Activated CD4-positive, alpha-beta T cell treated with anti-CD3 and anti-CD28 coated beads, Interleukin-2, Interleukin-6, amounts not matched to agents 100 ng/mL and 50 ng/mL, durations not matched to agents 16 hours and 8 hours (primary cell): ENCODE measurements at regions not wholly inside any gene's neighbourhood (a gene's known extent, or its start where the extent isn't known, plus 50 kb on each side); places are given as distances from the start of the nearest gene placed in this dataset.
A peak's percentile ranks its signal among the peaks of the same experiment; 100 is the strongest.

ENCODE experiments used
- DNase-seq: peaks from one replicate; pipeline ENCODE4 v3.0.0-alpha.2; 2020

DNA sequence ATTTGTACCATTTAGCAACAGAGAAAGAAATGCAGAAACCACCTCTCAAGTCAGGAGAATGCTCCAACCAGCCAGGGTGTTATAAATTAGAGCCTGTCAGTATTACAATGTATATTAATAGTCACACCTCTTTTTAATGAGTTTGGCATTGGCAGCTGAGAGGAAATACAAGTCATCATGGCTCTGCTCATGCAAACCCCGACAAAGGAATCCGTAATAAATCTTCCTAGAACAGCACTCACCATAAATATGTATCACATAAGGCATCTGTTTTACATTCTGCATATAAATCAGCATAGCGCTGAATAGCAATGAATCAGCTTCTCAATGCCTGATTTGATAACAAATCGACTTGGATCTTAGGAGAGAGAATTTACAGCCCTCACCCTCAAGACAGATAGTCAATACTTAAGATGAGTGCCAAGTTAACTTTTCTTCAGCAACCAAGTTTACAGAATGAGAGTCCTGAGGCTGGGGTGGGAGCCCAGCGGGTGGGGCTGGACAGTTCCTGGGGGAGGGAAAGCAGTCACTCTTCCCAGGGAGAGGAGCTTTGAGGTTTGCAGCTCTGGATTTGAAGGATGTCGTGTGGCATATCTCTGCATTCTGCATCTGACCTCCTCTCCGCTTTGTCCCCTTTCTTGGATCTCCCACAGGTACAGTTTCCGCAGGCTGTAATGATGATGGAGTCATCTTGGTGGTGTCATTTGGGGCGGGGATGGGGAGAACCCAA is 1034.4 kb upstream of the NR2F2 start:
- no peak for DNase-seq

DNA sequence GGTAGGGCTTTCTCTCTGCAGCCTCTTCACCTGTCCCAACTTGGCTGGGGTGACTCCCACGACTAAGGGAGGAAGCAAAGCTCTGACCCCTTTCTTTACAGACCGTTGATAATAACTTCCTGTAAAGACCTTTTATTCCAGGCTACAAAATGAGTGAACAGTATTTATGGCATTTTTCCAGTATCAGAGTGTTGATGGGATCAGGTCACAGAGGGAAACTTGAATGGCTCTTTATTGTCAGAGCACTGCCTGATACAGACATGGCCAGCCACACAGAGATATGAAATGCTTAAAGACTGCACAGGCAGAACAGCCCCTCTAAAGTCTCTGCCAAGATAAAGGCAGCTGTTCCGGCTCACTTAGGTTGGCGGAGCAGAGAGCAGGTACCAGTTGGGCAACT is 1033.9 kb upstream of the NR2F2 start:
- DNase-seq = no peak

DNA sequence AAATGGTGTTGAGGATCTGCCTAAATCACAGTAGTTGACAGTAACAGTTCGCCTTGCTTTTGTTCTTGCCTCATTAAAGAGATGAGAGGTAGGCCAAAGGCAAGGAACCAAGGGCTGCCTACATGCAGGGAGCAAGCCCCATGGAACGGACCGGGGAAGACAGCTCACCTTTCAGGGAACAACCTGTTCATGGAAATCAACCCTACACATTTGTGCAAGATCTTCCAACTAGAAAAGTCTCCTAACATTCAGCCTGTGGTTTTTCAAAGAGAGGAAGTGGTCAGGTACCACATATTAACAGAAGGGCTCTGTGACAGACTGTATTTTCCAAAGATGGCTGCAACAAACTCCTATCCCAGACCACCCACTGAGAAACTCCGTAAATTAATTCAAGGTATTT is 1031.8 kb upstream of the NR2F2 start:
- DNase-seq = peak; percentile 7

DNA sequence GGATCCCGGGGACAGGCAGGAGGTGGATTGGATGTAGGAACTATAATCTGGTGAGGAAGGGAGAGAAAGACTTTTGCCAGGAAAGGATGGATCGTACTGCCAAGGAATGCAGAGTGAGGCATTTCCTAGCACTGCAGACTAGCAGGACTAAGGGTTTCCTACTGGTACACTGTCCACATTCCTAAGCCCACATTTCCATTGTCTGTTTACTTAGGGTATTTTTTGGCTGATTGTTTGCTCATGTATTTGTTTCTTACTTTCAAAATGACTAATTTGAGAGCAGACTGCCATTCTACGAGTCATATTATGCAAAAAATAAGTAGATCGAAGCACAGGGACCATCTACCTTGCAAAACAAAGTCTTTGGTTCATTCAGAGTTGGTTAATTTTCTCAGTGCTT is 1029.5 kb upstream of the NR2F2 start:
- DNase-seq = peak; percentile 12

DNA sequence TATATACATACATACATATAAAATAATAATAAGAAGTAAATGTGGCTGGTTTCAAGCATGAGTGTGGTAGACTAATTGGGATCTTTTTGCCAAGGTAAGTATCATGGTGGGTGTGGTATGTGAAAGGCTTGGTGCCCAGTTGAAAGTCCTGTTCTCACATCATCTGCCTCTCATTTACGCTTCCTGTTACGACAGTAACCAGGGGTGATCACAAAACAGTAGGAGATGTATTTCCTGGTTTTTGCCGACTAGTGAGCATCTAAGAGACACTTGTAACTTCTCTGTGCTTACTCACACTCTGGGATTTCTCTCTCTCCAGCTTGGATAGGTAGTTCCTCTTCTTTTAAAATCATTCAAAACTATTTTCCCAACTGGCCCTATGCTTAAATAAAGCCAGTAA is 1028.3 kb upstream of the NR2F2 start:
- DNase-seq = no peak

DNA sequence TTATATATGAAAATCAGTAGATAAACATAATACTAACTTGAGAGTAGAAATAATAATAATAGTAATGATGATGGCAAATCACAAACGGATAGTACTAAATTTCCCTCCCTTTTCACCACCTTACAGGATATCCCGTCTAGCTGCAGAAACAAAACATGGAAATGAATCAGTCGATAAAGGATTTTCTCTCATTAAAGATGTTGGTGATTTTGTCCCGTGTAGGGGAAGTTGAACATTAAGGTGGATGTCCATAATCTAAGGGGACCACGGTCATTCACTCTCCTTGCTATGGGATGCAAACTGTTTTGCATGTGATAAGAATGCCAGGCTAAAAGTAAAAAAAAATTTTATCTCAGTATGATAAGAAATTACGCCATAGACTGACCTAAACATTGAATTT is 1027.7 kb upstream of the NR2F2 start:
- no peak for DNase-seq

DNA sequence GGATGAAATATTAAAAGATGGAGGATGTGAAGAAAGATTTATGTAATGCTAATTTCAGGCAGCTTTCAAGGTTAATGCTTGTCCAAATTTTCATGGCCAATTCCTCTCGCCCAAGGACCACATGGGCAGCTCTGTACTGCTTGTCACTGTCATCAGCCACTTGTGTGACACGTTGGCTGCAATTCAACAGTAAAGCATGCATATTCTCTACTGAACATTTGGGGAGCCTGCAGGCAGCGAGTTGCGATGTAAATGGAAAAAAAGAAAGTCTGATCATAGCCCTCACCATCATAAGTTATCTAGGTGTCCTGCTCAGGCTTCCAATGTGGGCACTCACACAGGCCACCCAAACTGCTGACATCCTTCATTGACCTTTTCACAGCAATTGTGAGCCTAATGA is 1026.8 kb upstream of the NR2F2 start:
- no peak for DNase-seq

DNA sequence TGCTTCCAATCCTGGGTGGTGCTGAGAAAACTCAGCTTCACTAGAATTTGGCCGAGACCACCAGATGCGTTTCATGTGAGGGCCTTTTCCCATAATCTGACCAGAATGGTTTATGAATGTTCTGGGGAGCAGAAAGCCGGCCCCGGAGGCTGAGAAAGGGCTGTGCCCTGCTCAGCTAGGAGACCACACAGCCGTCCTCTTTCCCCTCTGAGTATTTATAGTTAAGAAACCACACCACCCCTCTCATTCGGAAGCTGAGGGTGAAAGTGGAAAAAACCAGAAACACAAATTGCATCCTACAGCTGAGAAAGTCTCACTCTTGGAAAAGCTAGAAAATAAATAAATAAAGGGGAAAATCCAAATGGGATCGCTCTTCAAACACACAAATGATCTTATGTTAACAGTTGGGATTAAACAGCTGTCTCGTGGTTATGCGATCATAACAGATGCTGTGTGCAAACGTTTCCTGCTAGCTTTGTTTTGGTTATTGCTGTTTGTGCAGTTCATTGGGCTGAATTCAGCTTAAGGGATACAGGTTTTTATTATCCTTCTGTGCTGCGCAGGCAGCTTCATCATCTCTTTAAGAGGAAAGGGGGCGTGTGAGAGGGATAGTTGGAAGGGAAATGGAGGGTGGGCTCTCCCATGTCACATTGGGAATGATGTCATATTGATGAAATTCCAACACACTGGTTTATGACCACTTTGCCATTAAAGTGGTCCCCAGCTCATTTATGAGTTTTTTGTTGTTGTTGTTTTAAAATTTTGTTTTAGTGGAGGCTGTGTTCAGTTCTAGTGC is 1026.2 kb upstream of the NR2F2 start:
- no peak for DNase-seq

DNA sequence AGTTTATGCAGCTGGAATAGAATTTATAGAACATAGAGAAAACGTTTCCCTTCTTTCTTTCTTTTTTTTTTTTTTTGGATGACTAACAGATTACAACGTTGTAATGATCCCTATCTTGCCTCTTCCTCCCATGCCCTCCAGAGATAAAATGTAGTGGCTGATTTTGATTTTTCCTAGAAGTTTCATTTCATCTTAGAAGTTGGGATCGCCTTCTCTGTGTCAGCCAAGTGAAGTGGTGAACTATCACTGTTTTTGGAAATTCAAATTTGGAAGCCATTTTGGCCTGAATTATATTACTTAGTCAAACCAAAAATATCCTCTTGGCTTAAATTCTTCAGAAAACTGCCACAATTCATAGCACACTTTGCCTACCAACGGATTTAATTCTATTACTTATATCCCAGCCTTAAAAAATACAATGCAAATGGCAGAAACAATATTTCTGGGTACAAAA is 1025.5 kb upstream of the NR2F2 start:
- DNase-seq = no peak

DNA sequence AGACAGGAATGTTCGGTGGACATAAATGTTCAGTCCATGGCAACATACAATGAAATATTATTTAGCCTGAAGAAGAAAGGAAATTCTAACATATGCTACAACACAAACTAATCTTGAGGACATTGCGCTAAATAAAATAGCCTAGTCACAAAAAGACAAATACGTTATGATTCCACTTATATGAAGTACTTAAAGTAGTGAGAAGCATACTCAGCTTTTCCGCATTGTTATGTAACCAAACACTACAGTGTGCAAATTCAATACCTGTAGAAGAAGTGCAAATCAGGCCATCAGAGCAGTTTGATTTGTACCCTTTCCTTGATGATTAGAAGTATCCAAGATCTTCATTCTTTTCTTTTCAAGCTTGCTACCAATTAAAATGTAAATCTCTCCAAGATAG is 1023.4 kb upstream of the NR2F2 start:
- DNase-seq = no peak

DNA sequence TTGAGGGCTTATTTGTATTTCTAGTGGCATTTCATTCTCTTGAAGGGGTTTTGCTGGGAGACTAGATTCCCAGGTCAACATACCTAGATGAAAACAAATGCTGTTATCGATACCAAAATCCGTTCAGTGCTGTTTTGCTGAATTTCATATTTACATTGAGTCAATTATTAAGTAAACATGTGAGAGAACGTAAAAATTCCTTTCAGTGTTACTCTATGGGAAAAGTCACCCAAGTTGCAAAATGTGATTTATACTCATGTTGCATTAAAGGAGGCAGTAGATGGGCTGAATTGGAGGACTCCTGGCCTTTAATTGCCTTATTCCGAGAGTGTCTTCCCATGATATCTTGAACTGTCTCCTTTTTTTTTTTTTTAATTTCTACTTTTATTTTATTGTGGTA is 1011.3 kb upstream of the NR2F2 start:
- DNase-seq = no peak

DNA sequence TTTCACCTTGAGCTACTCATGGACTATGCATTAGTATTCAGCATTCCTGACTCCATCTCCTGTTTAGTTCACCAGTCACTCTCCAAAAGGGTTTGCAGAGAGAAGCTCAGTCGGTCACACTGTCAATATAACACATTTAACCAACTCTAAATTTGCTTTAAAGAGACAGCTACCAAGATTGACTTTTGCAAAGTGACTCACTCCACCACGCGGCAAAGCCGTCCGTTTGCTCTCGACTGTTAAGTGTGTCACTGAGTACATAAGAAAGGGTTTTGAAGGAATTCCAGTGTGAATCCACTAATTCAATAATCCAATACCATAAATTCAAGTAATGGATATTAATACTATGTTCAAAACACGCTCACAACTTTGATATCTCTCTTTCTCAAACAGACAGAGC is 1006.7 kb upstream of the NR2F2 start:
- DNase-seq = no peak

DNA sequence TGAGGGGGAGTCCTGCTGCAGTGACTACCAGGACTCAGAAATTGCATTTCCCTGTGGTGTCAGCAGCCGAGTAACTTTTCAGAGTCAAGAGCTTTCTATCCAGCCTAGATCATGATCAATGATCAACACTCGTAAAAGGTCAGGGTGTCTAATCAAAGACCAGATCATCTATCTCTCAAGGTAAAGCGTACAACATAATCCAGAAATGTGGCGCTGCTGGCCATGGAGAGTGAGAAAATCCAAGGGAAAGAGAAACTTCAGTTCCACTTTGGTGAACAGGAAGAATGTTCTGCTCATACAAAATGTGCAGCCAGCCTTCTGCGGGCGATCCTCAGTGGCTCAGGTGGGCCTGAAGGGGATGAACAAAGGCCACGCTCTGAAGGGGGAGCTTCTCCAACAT is 1005.8 kb upstream of the NR2F2 start:
- no peak for DNase-seq

DNA sequence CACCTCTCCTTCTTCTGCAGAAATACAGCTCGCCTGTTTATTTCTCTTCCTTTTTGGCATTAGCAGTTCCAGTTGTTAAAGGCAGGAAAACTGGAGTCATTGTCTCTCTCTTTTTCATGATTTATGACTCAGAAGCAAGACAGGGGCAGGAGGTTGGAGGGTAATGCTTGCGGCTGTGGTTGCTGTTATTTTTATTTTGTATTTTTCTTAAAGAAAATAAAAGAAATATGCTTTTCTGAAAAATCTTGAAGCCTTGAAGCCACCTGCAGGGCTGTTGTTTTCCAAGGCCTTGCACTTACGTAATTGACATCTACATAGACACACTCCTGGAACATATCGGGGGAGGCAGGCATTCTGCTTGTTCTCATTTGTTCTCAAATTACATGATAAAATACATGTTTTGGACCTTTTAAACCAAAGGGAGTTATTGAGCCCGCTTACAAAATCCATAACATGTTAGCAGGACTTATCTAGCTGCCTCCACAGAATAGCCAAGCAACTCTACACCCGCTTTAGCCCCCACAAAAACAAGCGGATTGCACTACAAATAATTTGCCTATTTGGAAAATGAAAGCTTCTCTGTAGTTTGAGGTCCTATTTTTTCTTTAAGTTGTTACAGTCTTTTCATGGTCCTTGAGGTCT is 1004.6 kb upstream of the NR2F2 start:
- no peak for DNase-seq

DNA sequence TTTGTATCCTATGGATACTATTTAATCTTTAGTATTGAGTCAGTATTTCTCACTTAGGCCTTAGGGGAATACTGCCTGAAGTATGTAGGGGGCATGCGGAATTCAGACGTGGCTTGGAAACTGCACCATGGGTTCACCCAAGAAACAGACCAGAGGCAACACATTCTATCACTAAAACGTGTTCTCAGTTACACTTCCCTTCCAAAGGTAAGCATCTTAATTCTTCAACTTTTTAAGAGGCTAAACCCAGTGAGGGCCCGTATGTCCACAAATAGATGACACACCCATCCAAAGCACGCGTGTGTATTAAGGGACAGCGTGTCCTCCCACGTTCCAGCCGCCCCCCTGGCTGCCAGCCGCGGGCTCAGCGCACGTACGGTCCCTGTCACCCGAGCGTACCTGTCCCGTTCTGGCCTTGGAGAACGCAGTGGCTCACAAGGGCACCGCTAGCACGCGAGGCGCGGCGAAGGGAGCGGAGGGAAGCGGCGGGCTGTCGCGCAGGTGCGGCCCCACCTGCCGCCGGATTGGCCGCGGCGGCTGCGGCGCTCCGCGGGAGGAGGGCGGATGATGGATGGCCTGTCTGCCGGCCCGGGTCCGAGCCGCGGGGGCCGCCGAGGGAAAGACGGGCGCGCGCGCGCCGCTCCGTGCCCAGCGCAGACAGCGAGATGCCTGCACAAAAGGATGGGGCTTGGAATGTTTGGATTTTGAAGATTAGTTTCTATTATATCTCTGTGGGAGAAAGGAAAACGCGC is 1003.9 kb upstream of the NR2F2 start:
- DNase-seq = no peak

DNA sequence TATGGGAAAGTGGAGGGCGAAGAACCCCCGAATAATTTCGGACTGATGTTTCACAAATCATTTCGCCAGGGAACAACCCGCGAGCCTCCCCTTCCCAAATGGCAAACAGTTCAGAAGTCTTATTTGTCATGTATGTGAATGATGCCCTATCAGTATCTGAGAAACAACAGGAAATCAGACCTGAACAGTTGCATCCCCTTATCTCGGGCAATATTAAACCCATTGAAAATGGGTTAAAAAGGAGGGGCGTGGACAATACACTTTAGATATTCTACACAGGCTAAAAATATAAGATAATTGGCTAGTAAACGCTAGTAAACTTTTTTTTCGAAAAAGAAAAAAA is 1003.3 kb upstream of the NR2F2 start:
- no peak for DNase-seq

DNA sequence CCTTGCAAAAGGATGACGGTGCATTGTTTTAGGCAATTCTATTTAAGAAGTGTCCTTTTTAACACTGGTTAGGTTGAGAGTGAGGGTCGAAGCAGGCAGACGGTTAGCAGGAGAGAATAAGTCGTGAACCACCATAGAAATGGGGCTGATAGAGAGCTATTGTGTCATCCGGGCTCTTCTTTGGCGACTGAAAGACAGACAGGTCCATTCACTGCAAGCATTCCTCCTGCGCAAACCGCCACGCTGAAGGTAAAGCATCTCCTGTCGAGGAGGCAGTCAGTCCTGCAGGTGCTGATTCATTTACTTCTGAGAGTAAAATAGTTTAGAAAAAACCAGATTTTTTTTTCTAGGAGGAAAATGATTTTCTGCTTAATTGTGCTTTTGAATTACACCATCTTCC is 1002.8 kb upstream of the NR2F2 start:
- DNase-seq = no peak

DNA sequence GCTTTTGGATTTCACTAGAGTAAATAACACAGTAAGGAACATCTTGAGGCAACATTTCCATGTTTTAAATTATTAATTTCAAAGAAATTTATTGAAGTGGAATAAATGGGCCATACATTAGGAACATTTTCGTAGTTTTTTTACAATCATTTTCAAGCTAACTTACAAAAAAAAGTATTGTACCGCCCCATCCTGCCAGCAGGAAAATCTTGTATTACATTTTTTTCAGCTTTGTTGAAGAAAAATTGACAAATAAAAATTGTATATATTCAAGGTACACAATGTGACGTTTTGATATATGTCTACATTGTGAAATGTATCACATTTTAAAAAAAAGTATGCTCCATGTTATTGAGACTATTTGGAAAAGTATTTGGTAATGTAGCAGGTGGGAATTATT is 1001.9 kb upstream of the NR2F2 start:
- no peak for DNase-seq

DNA sequence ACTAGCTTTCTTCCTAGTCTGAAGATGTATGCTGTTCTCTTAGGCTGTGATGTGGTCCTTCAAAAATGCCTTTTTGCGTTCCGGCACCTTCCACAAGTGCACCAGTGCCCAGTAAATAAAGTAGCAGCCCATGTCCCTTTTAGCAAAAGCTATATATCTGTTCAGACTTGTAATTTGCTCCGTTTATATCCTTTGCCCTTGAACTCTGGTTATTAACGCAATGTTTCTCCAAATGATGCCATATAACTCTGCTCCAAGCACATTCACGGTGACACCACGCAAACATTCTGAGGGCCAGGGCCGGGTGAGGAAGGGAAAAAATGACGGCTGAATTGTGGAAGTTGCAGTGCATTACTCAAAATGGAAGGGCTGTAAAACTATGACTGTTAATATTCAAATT is 1001.1 kb upstream of the NR2F2 start:
- no peak for DNase-seq

DNA sequence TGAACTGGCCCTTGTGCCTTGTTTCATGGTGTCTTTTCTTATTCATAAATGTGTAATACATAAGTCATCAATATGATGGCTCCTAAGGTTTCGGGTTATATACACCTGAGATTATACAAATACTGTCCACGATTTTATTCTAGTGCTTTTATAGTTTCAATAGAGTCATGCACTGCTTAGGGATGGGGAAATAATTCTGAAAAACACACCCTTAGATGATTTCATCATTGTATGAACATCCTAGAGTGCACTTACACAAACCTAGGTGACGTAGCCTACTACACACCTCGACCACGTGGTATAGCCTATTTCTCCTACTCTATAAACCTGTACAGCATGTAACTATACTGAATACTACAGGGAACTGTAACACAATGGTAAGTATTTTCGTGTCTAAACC is 988.8 kb upstream of the NR2F2 start:
- no peak for DNase-seq

DNA sequence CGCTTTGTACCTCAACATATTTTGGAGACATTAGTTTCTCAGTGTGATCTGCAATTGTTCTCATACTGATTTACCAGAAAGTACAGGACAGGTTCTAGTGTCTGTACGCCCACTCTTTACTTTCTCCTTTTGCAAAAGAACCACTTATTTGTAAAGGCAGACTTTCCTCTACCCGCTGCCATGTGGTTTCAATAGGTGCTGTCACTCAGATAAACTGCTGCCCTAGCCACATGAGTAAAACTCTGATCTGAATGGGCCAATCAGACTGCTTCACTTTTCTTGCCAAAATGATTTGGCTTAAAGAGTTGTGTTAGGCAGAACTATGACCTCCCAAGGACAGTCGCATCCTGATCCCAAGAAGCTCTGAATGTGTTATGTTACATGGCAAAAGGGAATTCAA is 984.6 kb upstream of the NR2F2 start:
- DNase-seq = no peak

DNA sequence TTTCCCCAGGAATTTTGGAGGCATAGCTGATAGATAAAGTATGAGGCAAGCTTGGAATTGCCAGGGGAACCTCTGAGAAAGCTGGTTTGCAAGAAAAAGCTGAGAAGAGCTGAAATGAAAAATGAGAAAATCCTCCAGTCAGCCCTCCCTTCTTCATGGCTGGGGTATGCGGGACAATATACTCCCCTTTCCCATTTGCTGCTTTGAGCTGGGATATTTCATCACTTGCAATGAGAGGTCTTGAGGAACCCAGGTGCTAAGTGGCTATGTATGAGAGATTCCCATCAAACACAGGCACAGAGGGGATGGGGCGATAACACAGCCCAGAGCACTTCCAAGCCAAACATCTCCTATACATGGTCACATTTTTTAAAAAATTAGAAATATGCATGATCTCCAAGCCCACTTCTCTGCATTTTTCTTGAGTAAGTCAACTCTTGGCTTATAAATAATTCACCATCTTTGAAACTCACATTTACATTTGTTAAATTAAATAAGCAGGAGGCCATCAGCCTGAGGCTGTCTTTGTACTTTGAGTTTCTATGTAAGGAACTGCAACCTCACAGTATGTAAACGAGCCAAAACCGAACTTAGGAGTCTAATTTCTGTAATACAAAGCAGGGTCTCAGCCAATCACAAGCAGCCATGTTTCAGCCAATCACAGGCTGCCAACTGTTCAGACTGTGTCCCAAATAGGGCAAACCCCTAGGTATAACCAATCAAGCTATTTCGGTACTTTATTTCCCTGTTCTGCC is 983.6 kb upstream of the NR2F2 start:
- no peak for DNase-seq

DNA sequence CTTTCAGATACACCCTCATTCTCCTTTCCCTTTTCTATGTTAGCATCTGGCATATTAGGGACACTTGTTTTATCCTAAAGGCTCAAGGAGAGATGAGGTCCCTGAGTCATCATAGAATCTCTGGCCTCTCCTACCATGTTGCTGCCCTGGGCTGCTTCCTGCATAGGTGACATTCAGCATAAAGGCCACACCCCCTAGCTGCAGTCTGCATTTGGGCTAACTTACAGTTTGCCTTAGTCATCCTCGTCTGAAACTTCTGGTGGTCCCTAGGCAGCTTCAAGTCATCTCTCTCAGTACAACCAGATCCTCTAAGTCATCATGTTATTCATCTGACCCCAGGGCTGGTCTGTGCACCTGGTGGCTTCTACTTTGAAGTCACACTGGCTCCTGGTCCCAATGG is 982.7 kb upstream of the NR2F2 start:
- DNase-seq = no peak
